PC-3 (cell line): ENCODE measurements at regions not wholly inside any gene's neighbourhood (a gene's known extent, or its start where the extent isn't known, plus 50 kb on each side); places are given as distances from the start of the nearest gene placed in this dataset.

Source experiments
- CTCF ChIP-seq: fragments of 300-600 bp; sonication (generic); conservative IDR thresholded peaks from 2 replicates; pipeline ENCODE4 v1.5.1; 2017; ENCODE audit warnings: antibody characterized with exemption, low read depth, mild to moderate bottlenecking, low read length
- EZH2phosphoT487 ChIP-seq: fragments of 300-600 bp; sonication (generic); IDR thresholded peaks from 2 replicates; pipeline ENCODE4 v1.6.1; 2018; ENCODE audit warnings: mild to moderate bottlenecking, antibody characterized with exemption, low read length, borderline replicate concordance

DNA sequence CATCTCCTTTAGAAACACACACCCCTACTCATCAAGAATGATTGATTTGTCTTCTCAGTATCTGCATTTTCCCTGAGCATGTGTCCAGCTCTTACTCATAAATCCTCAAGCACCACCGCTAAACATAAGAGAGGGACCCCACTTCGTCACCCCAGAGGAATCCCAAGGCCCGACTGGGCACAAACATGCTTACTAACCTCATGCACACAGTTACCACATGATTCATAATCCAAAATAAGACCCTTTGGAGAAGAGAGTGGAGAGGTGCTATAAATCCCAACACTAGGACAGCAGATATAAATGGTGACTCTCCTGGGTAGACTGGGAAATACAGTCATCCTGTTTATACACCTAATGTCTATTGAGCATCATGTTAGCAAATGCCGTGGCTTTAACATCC, 843.2 kb upstream of the ID2 start:
- TF ChIP-seq CTCF: no peak
- no peak for TF ChIP-seq EZH2phosphoT487
